GM12878 (cell line): ENCODE measurements at regions not wholly inside any gene's neighbourhood (a gene's known extent, or its start where the extent isn't known, plus 50 kb on each side); places are given as distances from the start of the nearest gene placed in this dataset.
"Not testable (repeated sequence)": the region's sequence is repeated elsewhere in the genome, so short reads cannot be mapped to it uniquely, and the experiment has no call there.

Experiments used
- ATAC-seq: fragments of 200-7000 bp; cut with Tn5 transposase; 3 replicates; pipeline ENCODE4 v1.9.1; 2020; ENCODE audit warnings: mild to moderate bottlenecking, moderate library complexity
- BruUV-seq: library from RNA; stranded (reverse); fragments of 400-500 nt; replicated peaks from 2 replicates; lab custom pipeline; 2021; lab: Mats Ljungman, UMichigan
- CTCF ChIA-PET: fragments of 300-600 bp; sonication (Branson Sonifier 250); formaldehyde crosslinking; extraction: SDS; loops from one replicate; lab custom pipeline; 2021; ENCODE audit warnings: inconsistent platforms; lab: Yijun Ruan, JAX
- POLR2A ChIA-PET: fragments of 350-600 bp; formaldehyde crosslinking; extraction: SDS; loops from one replicate; lab custom pipeline; 2021; ENCODE audit warnings: inconsistent platforms; lab: Charles Lee
- RAD21 ChIA-PET: fragments of 300-600 bp; sonication (Branson Sonifier 250); formaldehyde crosslinking; loops from one replicate; lab custom pipeline; 2023; ENCODE audit warnings: antibody characterized with exemption; ENCODE audit not compliant: unreplicated experiment; lab: Charles Lee
- SMC1A ChIA-PET: fragments of 300-600 bp; sonication (Branson Sonifier 250); formaldehyde crosslinking; loops from one replicate; lab custom pipeline; 2023; ENCODE audit not compliant: unreplicated experiment, uncharacterized antibody; lab: Charles Lee
- DNase-seq: peaks from one replicate; pipeline ENCODE4 v3.0.0-alpha.2; 2011; ENCODE audit warnings: low read depth, low spot score
- FAIRE-seq: peaks from 3 replicates; lab custom pipeline; 2011; peaks lifted over from hg19 to GRCh38; lab: Jason Lieb, UNC
- H2AFZ ChIP-seq: 2 replicates; pipeline ENCODE4 v1.6.0; 2011; ENCODE audit warnings: low read depth, low read length, control low read depth; ENCODE audit not compliant: control insufficient read depth
- H3K27ac ChIP-seq: 2 replicates; pipeline ENCODE4 v1.5.1; 2011; ENCODE audit warnings: control low read depth; ENCODE audit not compliant: control insufficient read depth, insufficient read depth
- H3K27me3 ChIP-seq, 2 experiments: replicated peaks in 1 of 2; 2 replicates each; pipeline versions ENCODE4 v1.6.0 to v1.6.1; 2011; ENCODE audit warnings: low read length in 1 of 2; ENCODE audit not compliant: control insufficient read depth in 2 of 2, insufficient read depth in 2 of 2
- H3K36me3 ChIP-seq, 2 experiments: 2 replicates each; pipeline ENCODE4 v1.5.1; 2011; ENCODE audit warnings: low read length in 1 of 2; ENCODE audit not compliant: control insufficient read depth in 2 of 2, insufficient read depth in 2 of 2
- H3K4me1 ChIP-seq: 2 replicates; pipeline ENCODE4 v1.6.1; 2011; ENCODE audit warnings: mild to moderate bottlenecking, low read length, moderate library complexity, mixed read lengths; ENCODE audit not compliant: control insufficient read depth, insufficient read depth
- H3K4me2 ChIP-seq: 2 replicates; pipeline ENCODE4 v1.6.0; 2011; ENCODE audit warnings: control low read depth; ENCODE audit not compliant: control insufficient read depth, insufficient read depth
- H3K4me3 ChIP-seq: fragments of 200-600 bp; sonication (generic); 2 replicates; pipeline ENCODE4 v1.5.1; 2016
- H3K79me2 ChIP-seq: 2 replicates; pipeline ENCODE4 v1.6.0; 2011; ENCODE audit warnings: low read length; ENCODE audit not compliant: control insufficient read depth, insufficient read depth
- H3K9ac ChIP-seq: 2 replicates; pipeline ENCODE4 v1.8.0; 2011; ENCODE audit warnings: low read length, control low read depth, mixed read lengths; ENCODE audit not compliant: control insufficient read depth, insufficient read depth
- H3K9me3 ChIP-seq: replicated peaks from 3 replicates; pipeline ENCODE4 v1.5.1; 2011; ENCODE audit warnings: mild to moderate bottlenecking, low read length; ENCODE audit not compliant: control insufficient read depth, insufficient read depth
- H4K20me1 ChIP-seq: 2 replicates; pipeline ENCODE4 v1.6.0; 2011; ENCODE audit not compliant: control insufficient read depth, insufficient read depth
- FOXK2 ChIP-seq: fragments of 450-650 bp; IDR thresholded peaks from 2 replicates; pipeline ENCODE4 v1.6.1; 2017; ENCODE audit warnings: mild to moderate bottlenecking, moderate library complexity
- JUND ChIP-seq: IDR thresholded peaks from 2 replicates; pipeline ENCODE4 v1.6.1; 2012; ENCODE audit warnings: low read depth, mild to moderate bottlenecking, low read length, improper control_type of control experiment, moderate library complexity
- TCF7 ChIP-seq: IDR thresholded peaks from 2 replicates; pipeline ENCODE4 v1.6.1; 2014; ENCODE audit warnings: antibody characterized with exemption, borderline replicate concordance
- ZBTB33 ChIP-seq: fragments of 450-650 bp; IDR thresholded peaks from 2 replicates; pipeline ENCODE4 v1.6.1; 2017; ENCODE audit warnings: mild to moderate bottlenecking
- ZZZ3 ChIP-seq: IDR thresholded peaks from 2 replicates; pipeline ENCODE4 v1.6.1; 2011; ENCODE audit warnings: low read depth; ENCODE audit not compliant: control insufficient read depth, insufficient read length
- WGBS: methylation state at CpG from one replicate; pipeline ENCODE4 v1.1.6; 2016; ENCODE audit warnings: low lambda C conversion rate; ENCODE audit not compliant: insufficient replicate concordance, insufficient coverage; ENCODE audit errors: missing lambda C conversion rate; 5-methylcytosine and 5-hydroxymethylcytosine counted together
- in situ Hi-C: fragments of 300-500 bp; cut with MboI; formaldehyde crosslinking; loops from 9 replicates; pipeline ENCODE4 v1.14.3; 2018; ENCODE audit warnings: mixed read lengths
- intact Hi-C: fragments of 100-400 bp; cut with micrococcal nuclease; formaldehyde crosslinking; loops from one replicate; pipeline ENCODE4 v1.14.2; 2022; ENCODE audit not compliant: unreplicated experiment
- TF ChIP-seq, protein P1 (sequence below): fragments of 450-650 bp; formaldehyde crosslinking; IDR thresholded peaks from 2 replicates; pipeline ENCODE4 v1.4.0; 2020; ENCODE audit warnings: mild to moderate bottlenecking, moderate library complexity

GRCh38 chr3:25056-25455, 171.5 kb upstream of the CHL1 start:
- ATAC-seq (no peak), FAIRE-seq (no peak), DNase-seq (no peak)
- H3K4me2 ChIP-seq, result no peak overlapping the region
- SMC1A ChIA-PET, result interaction anchor here (3.1 kb wide), 1 partner anchor 329 kb away, joined by 12 read pairs; no protein-coding TSS in a partner anchor
- H3K9ac ChIP-seq, result no peak overlapping the region
- POLR2A ChIA-PET, result no interaction called here
- WGBS, result 10% methylated on average over 2 of the region's 2 CpGs
- intact Hi-C loops, result no loop called here
- no peak overlapping the region for H3K27ac ChIP-seq
- no peaks in the 10 kb centered on the region for H3K27me3 ChIP-seq
- in situ Hi-C loops, result no loop called here
- no peaks in the 10 kb centered on the region for H4K20me1 ChIP-seq
- no peak overlapping the region for H2AFZ ChIP-seq
- H3K9me3 ChIP-seq, result no peaks in the 10 kb centered on the region
- no peak overlapping the region for H3K4me3 ChIP-seq
- H3K79me2 ChIP-seq, result no peaks in the 10 kb centered on the region
- H3K36me3 ChIP-seq, result no peaks in the 10 kb centered on the region
- TF ChIP-seq JUND, result no peak
- no peak for TF ChIP-seq ZZZ3
- no peak for TF ChIP-seq TCF7
- TF ChIP-seq FOXK2, result no peak
- TF ChIP-seq ZBTB33, result no peak
- TF ChIP-seq, protein P1, sequence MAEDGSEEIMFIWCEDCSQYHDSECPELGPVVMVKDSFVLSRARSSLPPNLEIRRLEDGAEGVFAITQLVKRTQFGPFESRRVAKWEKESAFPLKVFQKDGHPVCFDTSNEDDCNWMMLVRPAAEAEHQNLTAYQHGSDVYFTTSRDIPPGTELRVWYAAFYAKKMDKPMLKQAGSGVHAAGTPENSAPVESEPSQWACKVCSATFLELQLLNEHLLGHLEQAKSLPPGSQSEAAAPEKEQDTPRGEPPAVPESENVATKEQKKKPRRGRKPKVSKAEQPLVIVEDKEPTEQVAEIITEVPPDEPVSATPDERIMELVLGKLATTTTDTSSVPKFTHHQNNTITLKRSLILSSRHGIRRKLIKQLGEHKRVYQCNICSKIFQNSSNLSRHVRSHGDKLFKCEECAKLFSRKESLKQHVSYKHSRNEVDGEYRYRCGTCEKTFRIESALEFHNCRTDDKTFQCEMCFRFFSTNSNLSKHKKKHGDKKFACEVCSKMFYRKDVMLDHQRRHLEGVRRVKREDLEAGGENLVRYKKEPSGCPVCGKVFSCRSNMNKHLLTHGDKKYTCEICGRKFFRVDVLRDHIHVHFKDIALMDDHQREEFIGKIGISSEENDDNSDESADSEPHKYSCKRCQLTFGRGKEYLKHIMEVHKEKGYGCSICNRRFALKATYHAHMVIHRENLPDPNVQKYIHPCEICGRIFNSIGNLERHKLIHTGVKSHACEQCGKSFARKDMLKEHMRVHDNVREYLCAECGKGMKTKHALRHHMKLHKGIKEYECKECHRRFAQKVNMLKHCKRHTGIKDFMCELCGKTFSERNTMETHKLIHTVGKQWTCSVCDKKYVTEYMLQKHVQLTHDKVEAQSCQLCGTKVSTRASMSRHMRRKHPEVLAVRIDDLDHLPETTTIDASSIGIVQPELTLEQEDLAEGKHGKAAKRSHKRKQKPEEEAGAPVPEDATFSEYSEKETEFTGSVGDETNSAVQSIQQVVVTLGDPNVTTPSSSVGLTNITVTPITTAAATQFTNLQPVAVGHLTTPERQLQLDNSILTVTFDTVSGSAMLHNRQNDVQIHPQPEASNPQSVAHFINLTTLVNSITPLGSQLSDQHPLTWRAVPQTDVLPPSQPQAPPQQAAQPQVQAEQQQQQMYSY (CRISPR knock-in tag), result no peak
- RAD21 ChIA-PET, result no interaction called here
- BruUV-seq, result no TSS peak
- CTCF ChIA-PET, result interaction anchor here (1.4 kb wide), 1 partner anchor 18 kb away, joined by 3 read pairs; no protein-coding TSS in a partner anchor
- H3K4me1 ChIP-seq, result no peaks in the 10 kb centered on the region

GRCh38 chr3:35985-36384, 160.6 kb upstream of the CHL1 start:
- in situ Hi-C loops, H2AFZ ChIP-seq, H4K20me1 ChIP-seq, CTCF ChIA-PET, H3K9ac ChIP-seq, BruUV-seq, H3K27me3 ChIP-seq, intact Hi-C loops, FAIRE-seq, POLR2A ChIA-PET, H3K4me1 ChIP-seq, DNase-seq, H3K36me3 ChIP-seq, H3K4me2 ChIP-seq, H3K27ac ChIP-seq, H3K9me3 ChIP-seq, H3K4me3 ChIP-seq, H3K79me2 ChIP-seq: not testable (repeated sequence)
- ChIA-PET RAD21 (interaction anchor here (2.0 kb wide), 1 partner anchor 318 kb away, joined by 11 read pairs; no protein-coding TSS in a partner anchor), SMC1A (interaction anchor here (1.3 kb wide), 1 partner anchor 319 kb away, joined by 4 read pairs; no protein-coding TSS in a partner anchor)
- WGBS, result 56% methylated on average over 1 of the region's 1 CpG
- ATAC-seq, result peak; percentile 77
